GM19372 (cell line): ENCODE measurements at regions not wholly inside any gene's neighbourhood (a gene's known extent, or its start where the extent isn't known, plus 50 kb on each side); places are given as distances from the start of the nearest gene placed in this dataset.

Source experiments
- ATAC-seq: cut with Tn5 transposase; IDR thresholded peaks from one replicate; pipeline ENCODE4 v1.9.1; 2021; ENCODE audit warnings: mild to moderate bottlenecking, low read depth, moderate library complexity; ENCODE audit not compliant: unreplicated experiment

GRCh38 chr16:9406038-9406712, 314.7 kb downstream of the HAPSTR1 start:
- ATAC-seq, result no peak

GRCh38 chr16:9407206-9407758, 315.8 kb downstream of the HAPSTR1 start:
- ATAC-seq, result no peak

GRCh38 chr16:9408297-9408878, 316.9 kb downstream of the HAPSTR1 start:
- no peak for ATAC-seq

- no peak for ATAC-seq
Measured at GRCh38 chr16:9409560-9410493, 318.4 kb downstream of the HAPSTR1 start.

GRCh38 chr16:9411426-9411825, 320.0 kb downstream of the HAPSTR1 start:
- no peak for ATAC-seq

- ATAC-seq, result no peak
Measured at GRCh38 chr16:9412031-9412914, 320.8 kb downstream of the HAPSTR1 start.

- ATAC-seq, result no peak
Measured at GRCh38 chr16:9412915-9413264, 321.4 kb downstream of the HAPSTR1 start.

GRCh38 chr16:9415545-9415944, 324.1 kb downstream of the HAPSTR1 start:
- no peak for ATAC-seq

- ATAC-seq, result no peak
Measured at GRCh38 chr16:9417898-9418297, 326.5 kb downstream of the HAPSTR1 start.

GRCh38 chr16:9419161-9419560, 327.7 kb downstream of the HAPSTR1 start:
- no peak for ATAC-seq

GRCh38 chr16:9422762-9423513, 331.5 kb downstream of the HAPSTR1 start:
- ATAC-seq, result no peak

GRCh38 chr16:9425236-9425635, 333.8 kb downstream of the HAPSTR1 start:
- no peak for ATAC-seq

GRCh38 chr16:9428355-9429005, 337.0 kb downstream of the HAPSTR1 start:
- no peak for ATAC-seq

GRCh38 chr16:9429646-9430330, 338.3 kb downstream of the HAPSTR1 start:
- ATAC-seq, result no peak

GRCh38 chr16:9434659-9435058, 343.2 kb downstream of the HAPSTR1 start:
- no peak for ATAC-seq

- ATAC-seq, result no peak
Measured at GRCh38 chr16:9436175-9436574, 344.7 kb downstream of the HAPSTR1 start.

GRCh38 chr16:9437115-9437514, 345.7 kb downstream of the HAPSTR1 start:
- no peak for ATAC-seq

GRCh38 chr16:9438991-9439390, 347.5 kb downstream of the HAPSTR1 start:
- no peak for ATAC-seq
